Astrocyte (in vitro differentiated cells and primary cell): ENCODE measurements at regions not wholly inside any gene's neighbourhood (a gene's known extent, or its start where the extent isn't known, plus 50 kb on each side); places are given as distances from the start of the nearest gene placed in this dataset.

ENCODE experiments used
- EZH2 ChIP-seq: IDR thresholded peaks from 2 replicates; pipeline ENCODE4 v1.6.1; 2012; ENCODE audit warnings: mild to moderate bottlenecking, low read length, inconsistent platforms; ENCODE audit not compliant: insufficient read depth
- TF ChIP-seq, protein P1 (sequence below): IDR thresholded peaks from 2 replicates; pipeline ENCODE4 v1.5.1; 2011; ENCODE audit warnings: low read depth, mild to moderate bottlenecking, inconsistent platforms, low read length, moderate library complexity; ENCODE audit not compliant: insufficient read depth

DNA sequence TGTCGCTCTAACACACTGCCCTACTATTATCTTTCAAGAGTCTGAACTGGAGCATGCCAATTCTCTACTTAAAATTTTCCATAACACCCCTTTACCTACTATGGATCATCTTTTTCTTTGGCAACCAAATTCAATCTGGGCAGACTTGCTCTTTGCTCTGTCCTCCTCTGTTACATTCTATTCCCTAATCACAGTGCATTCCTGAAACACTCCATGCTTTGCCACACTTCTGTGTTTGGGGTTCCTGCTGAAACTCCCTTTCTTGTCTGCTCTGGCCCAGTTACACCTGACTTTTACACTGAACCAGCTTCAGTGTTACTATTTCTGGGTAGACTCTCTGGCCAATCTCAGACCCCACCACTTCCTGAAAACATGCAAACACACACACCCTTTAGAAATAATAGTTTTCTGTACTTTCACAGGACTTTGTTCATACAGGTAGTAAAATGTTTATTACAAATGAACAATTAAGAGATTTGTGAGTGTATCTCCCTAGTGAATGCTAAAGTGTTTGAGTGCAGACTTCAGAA, 119.9 kb upstream of the DCC start:
- TF ChIP-seq, protein P1, sequence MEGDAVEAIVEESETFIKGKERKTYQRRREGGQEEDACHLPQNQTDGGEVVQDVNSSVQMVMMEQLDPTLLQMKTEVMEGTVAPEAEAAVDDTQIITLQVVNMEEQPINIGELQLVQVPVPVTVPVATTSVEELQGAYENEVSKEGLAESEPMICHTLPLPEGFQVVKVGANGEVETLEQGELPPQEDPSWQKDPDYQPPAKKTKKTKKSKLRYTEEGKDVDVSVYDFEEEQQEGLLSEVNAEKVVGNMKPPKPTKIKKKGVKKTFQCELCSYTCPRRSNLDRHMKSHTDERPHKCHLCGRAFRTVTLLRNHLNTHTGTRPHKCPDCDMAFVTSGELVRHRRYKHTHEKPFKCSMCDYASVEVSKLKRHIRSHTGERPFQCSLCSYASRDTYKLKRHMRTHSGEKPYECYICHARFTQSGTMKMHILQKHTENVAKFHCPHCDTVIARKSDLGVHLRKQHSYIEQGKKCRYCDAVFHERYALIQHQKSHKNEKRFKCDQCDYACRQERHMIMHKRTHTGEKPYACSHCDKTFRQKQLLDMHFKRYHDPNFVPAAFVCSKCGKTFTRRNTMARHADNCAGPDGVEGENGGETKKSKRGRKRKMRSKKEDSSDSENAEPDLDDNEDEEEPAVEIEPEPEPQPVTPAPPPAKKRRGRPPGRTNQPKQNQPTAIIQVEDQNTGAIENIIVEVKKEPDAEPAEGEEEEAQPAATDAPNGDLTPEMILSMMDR = no peak
- no peak for TF ChIP-seq EZH2
